Chondrocyte (in vitro differentiated cells): ENCODE measurements at regions not wholly inside any gene's neighbourhood (a gene's known extent, or its start where the extent isn't known, plus 50 kb on each side); places are given as distances from the start of the nearest gene placed in this dataset.

Experiments
- DNase-seq: peaks from one replicate; pipeline ENCODE4 v3.0.0; 2021; ENCODE audit warnings: mixed read lengths, low spot score
- H3K27ac Mint-ChIP-seq: one replicate; pipeline ENCODE4 v1.8.0; 2021; ENCODE audit warnings: mild to moderate bottlenecking, moderate library complexity, mixed read lengths; ENCODE audit not compliant: unreplicated experiment
- H3K27me3 Mint-ChIP-seq: 2 replicates; pipeline ENCODE4 v1.8.0; 2021; ENCODE audit warnings: low read depth, mixed read lengths
- H3K36me3 Mint-ChIP-seq: 2 replicates; pipeline ENCODE4 v1.8.0; 2021; ENCODE audit warnings: low read depth, mixed read lengths
- H3K4me1 Mint-ChIP-seq: 2 replicates; pipeline ENCODE4 v1.8.0; 2021; ENCODE audit warnings: low read depth, mild to moderate bottlenecking, mixed read lengths
- H3K4me3 Mint-ChIP-seq: one replicate; pipeline ENCODE4 v1.8.0; 2021; ENCODE audit warnings: mild to moderate bottlenecking, moderate library complexity, mixed read lengths; ENCODE audit not compliant: unreplicated experiment
- H3K9me3 Mint-ChIP-seq: 2 replicates; pipeline ENCODE4 v1.8.0; 2021; ENCODE audit warnings: low read depth, mixed read lengths
- CTCF ChIP-seq: fragments of 200-600 bp; sonication (generic); IDR thresholded peaks from 2 replicates; pipeline ENCODE4 v1.5.0; 2021; ENCODE audit warnings: antibody characterized with exemption, mild to moderate bottlenecking, moderate library complexity

GRCh38 chr12:75565795-75566194 is 54.4 kb upstream of the KRR1 start:
- DNase-seq: no peak
- no peak for TF ChIP-seq CTCF
- Mint-ChIP-seq H3K4me3 (no peak overlapping the region), H3K27me3 (no peaks in the 10 kb centered on the region), H3K36me3 (no peaks in the 10 kb centered on the region), H3K27ac (no peak overlapping the region), H3K4me1 (peaks cover 12% of the 10 kb centered on the region), H3K9me3 (peaks cover 9% of the 10 kb centered on the region)

DNA sequence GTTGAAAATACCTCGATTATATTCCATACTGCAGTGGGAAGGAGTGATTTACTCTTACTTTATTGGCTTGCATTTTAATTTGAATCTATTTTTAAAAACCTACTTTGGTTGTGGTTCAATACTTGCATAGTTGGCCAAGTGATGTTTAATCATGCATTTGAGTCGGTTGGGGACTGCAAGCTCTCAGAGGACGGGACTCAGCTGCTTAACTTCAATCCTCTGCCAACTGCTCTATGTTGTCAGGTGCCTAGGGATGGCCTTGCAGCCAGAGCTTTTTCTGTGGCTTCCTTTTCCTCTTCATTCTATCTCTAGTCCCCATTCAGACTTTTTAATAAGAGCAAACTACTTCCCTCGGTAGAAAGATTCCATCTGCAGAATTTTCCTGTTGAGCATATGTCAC is 53.4 kb upstream of the KRR1 start:
- Mint-ChIP-seq H3K27me3 (no peaks in the 10 kb centered on the region), H3K27ac (no peak overlapping the region), H3K4me1 (peaks cover 12% of the 10 kb centered on the region), H3K4me3 (no peak overlapping the region), H3K36me3 (no peaks in the 10 kb centered on the region), H3K9me3 (peaks cover 9% of the 10 kb centered on the region)
- no peak for TF ChIP-seq CTCF
- no peak for DNase-seq

DNA sequence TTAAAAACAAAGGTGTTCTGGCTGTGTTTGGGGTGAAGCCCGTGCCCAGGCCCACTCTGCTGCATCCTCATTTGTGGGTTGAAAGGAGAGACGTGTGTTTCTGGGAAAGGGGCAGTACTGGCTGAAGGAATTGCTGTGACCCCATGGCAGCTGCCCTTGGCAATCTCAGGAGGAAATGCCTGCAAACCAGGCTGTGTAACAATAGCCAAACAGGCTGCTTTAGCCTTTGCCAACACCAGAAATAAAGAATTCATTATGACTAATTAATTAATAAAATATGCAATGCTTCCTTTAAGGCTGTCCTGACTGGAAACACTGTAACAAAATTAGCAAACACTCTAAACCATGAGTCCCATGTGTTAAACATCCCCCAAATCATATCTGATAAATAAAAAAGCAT is 53.0 kb upstream of the KRR1 start:
- Mint-ChIP-seq H3K27ac (no peak overlapping the region), H3K4me1 (peaks cover 12% of the 10 kb centered on the region), H3K27me3 (no peaks in the 10 kb centered on the region), H3K9me3 (peaks cover 9% of the 10 kb centered on the region), H3K4me3 (no peak overlapping the region), H3K36me3 (no peaks in the 10 kb centered on the region)
- TF ChIP-seq CTCF: no peak
- DNase-seq: no peak

GRCh38 chr12:75563351-75563750 is 51.9 kb upstream of the KRR1 start:
- H3K4me3 Mint-ChIP-seq: no peak overlapping the region
- DNase-seq: no peak
- peaks cover 6% of the 10 kb centered on the region for H3K4me1 Mint-ChIP-seq
- peaks cover 9% of the 10 kb centered on the region for H3K9me3 Mint-ChIP-seq
- no peak for TF ChIP-seq CTCF
- no peaks in the 10 kb centered on the region for H3K36me3 Mint-ChIP-seq
- H3K27me3 Mint-ChIP-seq: no peaks in the 10 kb centered on the region
- H3K27ac Mint-ChIP-seq: no peak overlapping the region

GRCh38 chr12:75561921-75562320 is 50.5 kb upstream of the KRR1 start:
- no peaks in the 10 kb centered on the region for H3K27me3 Mint-ChIP-seq
- H3K27ac Mint-ChIP-seq: no peak overlapping the region
- H3K36me3 Mint-ChIP-seq: no peaks in the 10 kb centered on the region

More at GRCh38 chr12:75561921-75562320, 50.5 kb upstream of the KRR1 start:
- Mint-ChIP-seq H3K4me3 (no peak overlapping the region), H3K9me3 (peaks cover 9% of the 10 kb centered on the region), H3K4me1 (no peaks in the 10 kb centered on the region)
- DNase-seq: no peak
- no peak for TF ChIP-seq CTCF
